HG03025 (cell line): ENCODE measurements at regions not wholly inside any gene's neighbourhood (a gene's known extent, or its start where the extent isn't known, plus 50 kb on each side); places are given as distances from the start of the nearest gene placed in this dataset.

Experiments
- ATAC-seq: cut with Tn5 transposase; IDR thresholded peaks from one replicate; pipeline ENCODE4 v1.9.1; 2021; ENCODE audit warnings: mild to moderate bottlenecking, moderate library complexity; ENCODE audit not compliant: unreplicated experiment, low FRiP score

GRCh38 chr12:77435446-77436091 is 370.2 kb upstream of the E2F7 start:
- ATAC-seq = no peak

- ATAC-seq = no peak
These were observed 368.4 kb upstream of the E2F7 start for GRCh38 chr12:77433799-77434198.

DNA sequence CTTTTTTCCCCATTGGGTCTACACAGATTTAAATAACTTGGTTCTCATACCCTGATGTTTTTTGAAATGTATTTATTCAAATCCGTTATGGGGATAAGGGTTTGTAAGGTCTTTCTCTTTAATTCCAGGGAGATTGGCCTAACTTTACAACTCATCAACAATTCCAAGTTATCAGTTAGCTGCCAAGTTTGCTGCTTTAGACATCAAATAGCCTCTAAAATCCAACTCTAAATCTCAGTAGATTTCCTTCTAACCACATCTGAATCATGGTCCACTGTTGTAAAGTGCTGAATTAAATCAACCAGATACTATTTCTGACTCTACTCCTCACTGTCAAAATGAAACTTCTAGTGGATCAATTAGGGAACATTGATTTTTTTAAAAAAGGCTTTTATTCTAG is 364.1 kb upstream of the E2F7 start:
- ATAC-seq = no peak

GRCh38 chr12:77421152-77421551 is 355.8 kb upstream of the E2F7 start:
- ATAC-seq = no peak

DNA sequence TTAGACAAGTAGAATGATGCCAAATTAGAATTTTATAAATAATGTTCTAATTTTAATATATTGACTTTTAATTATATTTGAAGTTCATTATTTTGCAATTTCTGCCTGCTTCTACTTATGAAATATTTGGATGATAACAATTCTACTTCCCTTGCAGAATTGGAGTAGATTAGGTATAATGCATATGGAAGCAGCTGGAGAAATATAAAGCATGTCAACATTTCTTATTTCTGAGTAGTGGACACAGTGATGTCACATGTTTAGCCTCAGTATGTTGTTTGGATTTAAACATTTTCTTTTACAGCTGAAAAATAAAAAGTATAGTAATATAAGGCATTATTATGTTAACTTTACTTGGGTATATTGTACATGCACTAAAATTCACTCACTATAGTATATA is 344.2 kb upstream of the E2F7 start:
- no peak for ATAC-seq

DNA sequence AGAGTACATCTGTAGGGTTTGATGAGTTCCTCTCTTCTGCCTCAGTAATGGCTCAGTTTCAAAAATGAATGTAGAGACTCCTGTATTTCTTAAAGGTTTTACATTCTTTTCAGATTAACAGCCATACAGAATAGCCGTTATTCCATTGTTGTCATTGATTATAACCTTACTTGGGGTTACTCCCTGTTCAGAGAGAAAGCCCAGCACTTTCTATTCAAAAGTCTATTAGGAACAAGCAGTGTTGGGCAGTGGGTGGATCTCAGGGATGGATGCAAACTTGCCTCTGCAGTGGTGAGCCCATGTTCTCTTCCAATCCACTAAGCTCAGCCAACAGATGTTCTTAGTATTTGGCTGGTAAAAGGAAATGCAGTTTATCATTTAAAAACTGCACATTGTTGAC is 342.6 kb upstream of the E2F7 start:
- no peak for ATAC-seq

DNA sequence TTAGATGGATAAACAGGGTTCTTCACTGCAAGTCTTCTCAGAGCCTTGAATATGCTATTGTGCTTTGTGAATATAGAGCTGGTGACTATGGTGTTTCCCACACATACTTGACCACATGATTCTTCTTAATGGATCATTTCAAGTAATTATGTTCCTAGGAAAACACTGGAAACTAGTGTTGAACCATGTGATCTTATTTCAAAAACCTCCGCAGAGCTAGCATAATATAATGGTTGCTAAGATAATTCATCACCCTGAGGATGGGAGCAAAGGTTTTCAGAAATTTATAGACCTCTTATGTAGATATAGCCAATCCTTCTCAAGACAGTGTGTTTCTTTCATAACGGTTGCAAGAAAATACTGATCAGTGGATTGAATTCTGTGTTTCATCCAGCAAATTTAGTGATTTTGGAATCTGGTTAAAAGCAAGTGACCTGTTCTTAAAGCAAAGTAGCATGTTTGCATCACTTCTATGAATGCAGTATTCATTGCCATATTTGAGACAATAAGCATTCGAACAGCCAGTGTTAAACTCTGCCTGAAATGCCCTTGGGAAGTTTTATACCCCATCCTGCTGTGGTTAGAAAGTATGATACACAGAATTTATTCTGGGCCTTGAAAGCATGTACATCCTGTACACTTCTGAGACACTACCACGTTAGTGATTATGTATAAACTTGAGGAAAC is 341.0 kb upstream of the E2F7 start:
- no peak for ATAC-seq

GRCh38 chr12:77402716-77403115 is 337.3 kb upstream of the E2F7 start:
- ATAC-seq = no peak

DNA sequence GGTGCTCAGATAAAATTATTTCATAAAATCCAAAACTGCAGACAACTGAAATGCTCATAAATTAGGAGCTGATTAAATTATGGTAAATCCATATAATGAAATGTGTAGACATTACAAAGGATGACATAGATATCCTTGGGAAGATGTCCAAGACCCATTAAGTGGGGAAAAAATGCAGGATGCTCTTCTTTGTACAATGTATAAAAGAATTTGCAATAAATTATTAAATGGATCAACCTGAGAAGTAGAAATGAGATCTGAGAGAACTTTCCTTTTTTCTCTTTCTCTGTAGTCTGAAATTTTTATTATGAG is 336.4 kb upstream of the E2F7 start:
- ATAC-seq = no peak

GRCh38 chr12:77401064-77401769 is 335.8 kb upstream of the E2F7 start:
- ATAC-seq = no peak

GRCh38 chr12:77392467-77393088 is 327.2 kb upstream of the E2F7 start:
- no peak for ATAC-seq

DNA sequence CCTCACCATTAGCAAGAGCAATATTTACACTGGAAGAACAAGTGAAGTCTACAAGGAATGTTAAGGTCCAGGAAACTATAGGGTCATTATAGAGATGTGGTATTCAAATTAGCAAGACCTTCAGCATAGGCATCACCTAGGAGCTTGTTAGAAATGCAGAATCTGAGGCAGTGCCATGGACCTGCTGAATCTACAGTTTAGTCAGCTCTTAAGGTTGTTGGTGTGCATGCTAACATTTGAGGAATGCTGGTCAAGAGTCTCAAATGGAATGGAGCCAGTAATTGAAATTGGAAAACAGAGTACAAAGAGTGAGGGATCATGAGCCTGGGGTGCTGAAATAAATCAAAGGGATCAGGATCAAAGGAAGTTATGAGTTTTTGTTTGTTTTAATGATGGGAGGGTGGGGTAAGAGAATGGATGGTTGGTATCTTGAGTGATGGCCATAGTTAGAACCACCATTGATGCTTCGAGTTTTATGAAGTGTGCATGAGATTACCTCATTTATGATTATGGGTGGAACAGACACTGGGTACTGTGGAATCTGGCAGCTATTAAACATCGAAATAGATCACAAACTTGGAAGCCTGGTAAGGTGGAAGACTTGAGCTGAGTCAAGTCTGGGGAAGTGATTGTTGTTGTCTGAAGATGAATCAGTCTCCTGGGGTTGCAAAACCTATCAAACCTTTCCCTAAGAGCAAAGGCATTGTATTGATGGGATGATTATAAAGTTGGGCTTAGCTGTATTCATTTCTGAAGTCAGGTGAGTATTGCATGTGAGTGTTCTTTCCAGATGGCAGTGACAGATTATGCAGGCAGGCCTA is 323.3 kb upstream of the E2F7 start:
- no peak for ATAC-seq

- ATAC-seq = no peak
These were observed 322.3 kb upstream of the E2F7 start for GRCh38 chr12:77387671-77388070.

GRCh38 chr12:77387214-77387613 is 321.8 kb upstream of the E2F7 start:
- no peak for ATAC-seq

DNA sequence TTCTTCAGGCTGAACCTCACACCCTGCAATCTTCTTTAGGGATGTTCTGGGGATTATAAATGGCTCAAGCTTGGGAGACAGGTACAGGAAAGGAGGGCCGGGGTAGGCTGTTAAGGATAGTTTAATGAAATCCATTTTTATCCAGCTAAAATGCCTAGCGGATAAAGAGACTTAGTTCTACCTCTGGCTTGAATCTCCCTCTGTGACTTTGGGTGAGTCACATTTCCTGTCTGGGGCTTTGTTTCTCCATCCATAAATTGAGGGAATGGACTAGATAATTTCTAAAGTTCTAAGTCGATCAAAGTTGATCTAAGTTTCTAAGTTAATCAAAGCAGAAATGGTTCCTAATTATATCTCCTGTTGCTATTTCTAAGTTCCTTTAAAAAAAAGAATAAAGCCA is 319.6 kb upstream of the E2F7 start:
- ATAC-seq = no peak

DNA sequence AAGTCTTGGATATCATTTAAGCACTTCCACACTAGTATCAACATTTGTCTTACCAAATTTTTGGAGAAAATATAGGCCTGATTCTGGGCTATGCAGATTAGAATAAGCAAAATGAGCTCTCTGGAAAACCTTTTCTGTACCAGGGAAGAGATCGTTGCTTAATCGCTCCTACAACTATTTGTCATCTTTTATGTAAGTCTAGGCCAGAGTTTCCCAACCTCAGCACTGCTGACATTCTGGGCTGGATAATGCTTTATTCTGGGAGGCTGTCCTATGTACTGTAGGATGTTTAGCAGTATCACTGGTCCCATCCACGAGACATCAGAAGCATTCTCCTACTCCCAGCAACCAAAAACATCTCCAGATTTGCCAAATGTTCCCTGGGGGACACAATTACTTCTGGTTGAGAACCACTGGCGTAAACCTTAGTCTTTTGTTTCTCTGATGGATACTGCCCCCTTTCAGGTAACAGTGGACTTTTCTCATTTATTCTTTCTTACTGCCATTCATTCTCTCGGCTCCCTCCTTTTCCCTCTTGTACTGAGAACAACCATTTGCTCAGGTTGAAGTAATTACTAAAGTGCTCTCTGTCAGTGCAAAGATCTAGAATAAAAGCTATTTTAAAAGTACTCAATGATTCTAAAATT is 316.9 kb upstream of the E2F7 start:
- ATAC-seq = no peak

GRCh38 chr12:77377622-77378021 is 312.3 kb upstream of the E2F7 start:
- ATAC-seq = no peak

DNA sequence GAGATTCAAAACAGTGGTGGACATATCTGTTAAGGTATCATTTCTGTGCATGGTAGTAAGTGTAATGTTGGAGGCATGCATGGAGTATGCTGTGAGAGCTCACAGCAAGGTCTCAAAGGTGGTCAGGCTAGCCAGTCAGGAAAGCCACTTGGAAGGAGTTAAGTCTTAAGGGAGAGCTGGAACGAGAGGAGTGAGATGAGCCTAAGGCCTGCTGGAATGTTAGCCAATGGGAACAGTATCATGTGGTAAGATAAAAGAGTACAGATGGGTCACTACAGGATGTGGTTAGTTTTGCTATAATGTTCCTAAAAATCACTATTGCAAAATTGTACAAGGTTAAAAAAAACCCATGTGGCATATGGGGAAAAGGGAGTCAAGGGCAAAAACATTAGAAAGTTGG is 311.7 kb upstream of the E2F7 start:
- no peak for ATAC-seq

DNA sequence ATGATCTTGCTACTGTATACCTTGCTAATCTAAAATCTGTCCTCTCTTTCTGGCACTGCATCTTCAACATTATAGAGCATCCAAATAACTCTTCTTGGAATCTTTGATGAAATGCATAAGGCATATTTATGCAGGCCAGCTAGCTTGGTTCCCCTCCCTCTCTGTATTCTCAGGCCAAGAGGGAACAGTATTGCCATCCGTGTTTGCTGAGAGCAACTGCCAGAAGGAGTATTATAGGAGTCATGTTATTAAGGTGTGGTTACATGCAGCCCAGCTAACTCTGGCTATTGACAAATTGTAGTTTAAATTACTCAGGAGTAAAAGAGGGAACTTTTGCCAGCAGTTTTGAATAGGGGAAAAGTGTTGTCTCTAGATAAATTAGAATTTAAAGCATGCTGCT is 309.3 kb upstream of the E2F7 start:
- no peak for ATAC-seq

GRCh38 chr12:77372494-77372893 is 307.1 kb upstream of the E2F7 start:
- no peak for ATAC-seq
